Central memory CD4-positive, alpha-beta T cell (primary cell): ENCODE measurements at regions not wholly inside any gene's neighbourhood (a gene's known extent, or its start where the extent isn't known, plus 50 kb on each side); places are given as distances from the start of the nearest gene placed in this dataset.

ENCODE experiments used
- DNase-seq: peaks from one replicate; pipeline ENCODE4 v3.0.0; 2022

GRCh38 chr3:150057227-150057626 is 86.5 kb upstream of the PFN2 start:
- DNase-seq = no peak

DNA sequence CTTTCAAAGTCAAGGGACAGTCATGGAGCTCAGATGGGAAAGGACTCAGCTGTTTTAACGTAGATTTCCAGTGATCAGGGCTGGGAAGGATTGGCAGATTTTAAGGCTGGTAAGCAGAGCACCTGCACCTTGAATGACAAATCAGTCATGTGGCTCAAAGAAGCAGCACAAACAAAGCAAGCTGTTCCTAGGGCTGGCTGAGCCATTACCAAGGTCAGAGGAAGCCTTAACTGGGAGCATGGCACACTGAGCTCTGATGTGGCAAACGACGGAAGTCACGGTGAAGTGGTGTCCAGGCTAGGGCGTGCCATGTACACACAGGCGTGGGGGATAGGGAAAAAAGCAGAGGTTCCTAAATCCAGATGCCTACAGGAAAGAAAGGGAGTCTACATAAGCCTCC is 84.6 kb upstream of the PFN2 start:
- no peak for DNase-seq

- DNase-seq = no peak
Measured at GRCh38 chr3:150054635-150055034, 83.9 kb upstream of the PFN2 start.

- no peak for DNase-seq
Measured at GRCh38 chr3:150050510-150050909, 79.8 kb upstream of the PFN2 start.

DNA sequence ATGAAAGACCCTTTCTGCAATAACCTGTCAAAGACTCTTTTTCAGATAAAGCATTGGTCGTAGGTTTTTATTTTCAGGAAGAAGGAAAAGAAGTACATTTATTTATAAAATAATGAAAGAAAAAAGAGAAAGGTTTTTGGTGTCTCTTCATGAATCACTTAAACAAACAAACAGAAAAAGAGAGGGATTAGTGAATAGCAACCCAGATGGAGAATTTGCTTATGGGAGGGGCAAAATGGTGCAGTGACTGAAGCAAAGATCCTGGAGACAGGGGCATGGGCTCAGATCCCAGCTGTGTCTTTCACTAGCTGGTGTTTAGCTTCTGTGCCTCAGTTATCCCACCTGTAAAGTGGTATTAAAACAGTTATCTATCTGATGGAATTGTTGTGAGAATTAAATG is 78.6 kb upstream of the PFN2 start:
- DNase-seq = no peak

DNA sequence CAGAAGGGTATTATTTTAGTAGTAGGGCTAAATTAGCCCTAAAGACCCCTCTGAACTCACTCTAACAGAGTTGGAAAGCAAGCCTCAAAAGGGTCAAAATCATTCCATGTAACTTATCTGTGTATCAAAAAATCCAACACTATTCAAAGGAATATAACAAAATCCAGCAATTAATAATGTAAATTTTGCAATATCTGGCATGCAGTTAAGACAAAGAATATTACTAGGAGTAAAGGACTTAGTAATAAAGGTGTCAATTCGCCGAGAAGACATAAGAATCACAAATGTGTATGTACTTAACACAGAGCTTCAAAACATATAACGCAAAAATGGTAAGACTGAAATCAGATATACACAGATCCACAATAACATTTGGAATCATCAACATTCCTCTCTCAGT is 71.2 kb upstream of the PFN2 start:
- DNase-seq = no peak

DNA sequence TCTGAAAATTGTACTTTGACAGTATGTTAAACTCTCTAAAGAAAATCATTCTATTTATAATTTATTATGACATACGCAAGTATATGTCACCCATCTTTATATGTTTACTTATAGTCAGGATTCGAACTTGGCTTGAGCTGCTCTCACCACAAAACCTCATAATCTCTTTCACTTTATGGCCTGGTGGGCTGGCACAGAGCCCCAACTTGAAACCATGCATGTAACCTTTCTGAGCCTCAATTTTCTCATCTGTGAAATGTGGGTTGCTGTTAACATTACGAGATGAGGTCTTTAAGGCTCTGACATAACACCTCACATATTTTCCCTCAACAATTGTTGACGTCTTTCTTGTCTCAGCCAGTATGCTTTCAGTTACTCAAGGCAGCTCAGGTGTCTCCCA is 69.4 kb upstream of the PFN2 start:
- no peak for DNase-seq

GRCh38 chr3:150038830-150039229 is 68.1 kb upstream of the PFN2 start:
- no peak for DNase-seq

DNA sequence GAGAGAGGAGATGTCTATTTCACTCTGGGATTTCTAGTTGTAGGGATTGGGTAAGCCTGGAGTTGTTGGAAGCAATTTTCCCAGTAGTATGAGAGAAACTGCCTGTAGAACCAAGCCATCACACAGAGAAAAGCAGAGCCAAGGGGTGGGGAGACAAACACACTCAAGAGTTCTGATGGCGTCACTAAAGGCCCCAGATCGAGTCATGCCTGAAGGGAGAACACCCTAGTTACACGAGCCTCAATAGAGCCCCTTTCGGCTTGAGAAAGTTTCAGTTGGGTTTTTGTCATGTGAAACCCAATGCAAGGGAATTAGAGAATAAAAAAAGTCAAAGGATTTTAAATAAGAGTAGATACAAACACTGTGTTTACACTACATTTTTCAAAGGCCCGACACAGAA is 66.1 kb upstream of the PFN2 start:
- DNase-seq = no peak

- no peak for DNase-seq
Measured at GRCh38 chr3:150035910-150036612, 65.4 kb upstream of the PFN2 start.

DNA sequence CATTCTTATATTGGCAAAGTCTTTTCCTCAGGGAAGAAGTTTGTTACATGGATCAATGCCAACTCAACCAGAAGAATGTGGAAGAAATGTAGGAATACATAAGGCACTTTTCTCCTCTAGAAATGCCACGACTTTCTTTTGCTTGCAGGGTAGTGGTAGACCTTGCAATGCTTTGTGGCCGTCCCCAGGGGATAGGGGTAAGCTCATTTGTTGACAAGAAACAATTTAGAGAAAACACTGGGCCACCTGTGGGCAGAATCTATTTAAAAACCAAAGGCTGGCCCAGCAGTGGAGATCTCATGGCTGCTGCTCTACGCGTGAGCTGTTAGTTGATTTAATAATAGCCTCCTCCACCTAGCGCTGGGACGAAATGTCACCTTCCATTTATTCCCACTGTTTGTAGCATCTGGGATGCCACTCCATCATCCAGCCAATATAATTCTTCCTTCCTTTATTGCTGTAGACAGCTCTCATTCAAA is 64.6 kb upstream of the PFN2 start:
- DNase-seq = no peak

DNA sequence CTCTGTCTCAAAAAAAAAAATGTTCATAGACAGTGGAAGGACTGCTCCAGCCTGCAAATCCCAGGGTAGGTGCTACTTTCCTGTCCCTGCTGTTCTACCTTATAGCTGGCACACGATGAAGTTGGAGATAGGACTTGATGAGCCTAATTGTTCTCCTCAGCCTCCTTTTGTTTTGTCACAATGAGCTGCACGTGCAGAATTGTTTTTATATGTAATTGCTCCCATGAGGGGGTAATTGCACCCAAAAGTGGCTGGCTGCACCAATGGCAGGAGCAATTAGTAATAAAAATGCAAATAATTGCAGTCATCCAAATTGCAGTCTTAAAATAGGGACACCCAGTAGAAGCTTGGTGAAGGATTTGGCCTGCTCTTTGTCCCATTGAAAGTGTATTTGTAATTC is 63.0 kb upstream of the PFN2 start:
- no peak for DNase-seq

DNA sequence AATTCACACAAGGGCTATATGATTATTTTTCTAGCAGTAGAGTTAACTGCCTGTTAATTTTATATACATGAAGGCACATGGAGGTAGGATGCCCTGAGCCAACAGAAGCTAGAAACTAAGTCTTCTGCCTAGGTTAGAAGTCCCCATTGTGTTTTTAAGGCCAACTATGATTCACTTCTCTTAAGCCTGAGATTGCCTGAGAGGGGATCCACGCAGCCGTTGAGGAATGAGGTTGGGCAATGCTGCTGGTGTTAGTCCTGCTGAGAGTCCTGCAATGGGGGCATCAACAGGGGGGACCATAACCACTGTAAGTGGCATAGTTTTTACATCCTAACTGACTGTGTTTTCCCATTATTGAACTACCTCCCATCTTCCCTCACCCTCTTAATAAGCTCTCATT is 60.1 kb upstream of the PFN2 start:
- DNase-seq = no peak

GRCh38 chr3:150023239-150023636 is 52.5 kb upstream of the PFN2 start:
- no peak for DNase-seq

- DNase-seq = no peak
Measured at GRCh38 chr3:150022381-150023238, 51.9 kb upstream of the PFN2 start.

GRCh38 chr3:150020527-150020926 is 49.8 kb upstream of the PFN2 start:
- no peak for DNase-seq
